Astrocyte (in vitro differentiated cells and primary cell): ENCODE measurements at regions not wholly inside any gene's neighbourhood (a gene's known extent, or its start where the extent isn't known, plus 50 kb on each side); places are given as distances from the start of the nearest gene placed in this dataset.

ENCODE experiments used
- DNase-seq: peaks from one replicate; pipeline ENCODE4 v3.0.0-alpha.2; 2010; ENCODE audit warnings: low read depth
- FAIRE-seq: peaks from 2 replicates; lab custom pipeline; 2011; peaks lifted over from hg19 to GRCh38; lab: Jason Lieb, UNC
- H2AFZ ChIP-seq: 2 replicates; pipeline ENCODE4 v1.6.0; 2012; ENCODE audit warnings: low read depth, low read length, inconsistent platforms
- H3K27ac ChIP-seq: 2 replicates; pipeline ENCODE4 v1.5.1; 2011; ENCODE audit warnings: low read depth, low read length, inconsistent platforms
- H3K27me3 ChIP-seq: 2 replicates; pipeline ENCODE4 v1.6.0; 2011; ENCODE audit warnings: low read length, inconsistent platforms; ENCODE audit not compliant: insufficient read depth
- H3K36me3 ChIP-seq: 2 replicates; pipeline ENCODE4 v1.5.1; 2011; ENCODE audit warnings: low read length, inconsistent platforms; ENCODE audit not compliant: insufficient read depth
- H3K4me1 ChIP-seq: 2 replicates; pipeline ENCODE4 v1.5.1; 2011; ENCODE audit warnings: low read length, inconsistent platforms; ENCODE audit not compliant: insufficient read depth
- H3K4me2 ChIP-seq: 2 replicates; pipeline ENCODE4 v1.6.0; 2012; ENCODE audit warnings: low read length, inconsistent platforms
- H3K4me3 ChIP-seq: 2 replicates; pipeline ENCODE4 v1.5.1; 2011; ENCODE audit warnings: low read depth, mild to moderate bottlenecking, low read length, inconsistent platforms; ENCODE audit not compliant: insufficient read depth
- H3K79me2 ChIP-seq: 2 replicates; pipeline ENCODE4 v1.6.0; 2012; ENCODE audit warnings: mild to moderate bottlenecking, low read length, inconsistent platforms; ENCODE audit not compliant: insufficient read depth
- H3K9ac ChIP-seq: 2 replicates; pipeline ENCODE4 v1.6.0; 2012; ENCODE audit warnings: mild to moderate bottlenecking, low read length, inconsistent platforms
- H3K9me3 ChIP-seq: 2 replicates; pipeline ENCODE4 v1.5.1; 2012; ENCODE audit warnings: low read depth, mild to moderate bottlenecking, low read length, inconsistent platforms; ENCODE audit not compliant: insufficient read depth
- H4K20me1 ChIP-seq: 2 replicates; pipeline ENCODE4 v1.6.0; 2012; ENCODE audit warnings: low read length, inconsistent platforms; ENCODE audit not compliant: insufficient read depth
- H3K27ac Mint-ChIP-seq: one replicate; pipeline ENCODE4 v1.8.0; 2021; ENCODE audit warnings: mild to moderate bottlenecking, mixed read lengths; ENCODE audit not compliant: unreplicated experiment
- H3K27me3 Mint-ChIP-seq: one replicate; pipeline ENCODE4 v1.8.0; 2021; ENCODE audit warnings: low read depth, mixed read lengths; ENCODE audit not compliant: unreplicated experiment
- H3K36me3 Mint-ChIP-seq: one replicate; pipeline ENCODE4 v1.8.0; 2021; ENCODE audit warnings: low read depth, mixed read lengths; ENCODE audit not compliant: unreplicated experiment
- H3K4me1 Mint-ChIP-seq: one replicate; pipeline ENCODE4 v1.8.0; 2021; ENCODE audit warnings: low read depth, mixed read lengths; ENCODE audit not compliant: unreplicated experiment
- H3K4me3 Mint-ChIP-seq: one replicate; pipeline ENCODE4 v1.8.0; 2021; ENCODE audit warnings: mild to moderate bottlenecking, moderate library complexity, mixed read lengths; ENCODE audit not compliant: unreplicated experiment
- H3K9me3 Mint-ChIP-seq: one replicate; pipeline ENCODE4 v1.8.0; 2021; ENCODE audit warnings: mild to moderate bottlenecking, mixed read lengths; ENCODE audit not compliant: unreplicated experiment
- EZH2 ChIP-seq: IDR thresholded peaks from 2 replicates; pipeline ENCODE4 v1.6.1; 2012; ENCODE audit warnings: mild to moderate bottlenecking, low read length, inconsistent platforms; ENCODE audit not compliant: insufficient read depth
- TF ChIP-seq, protein P1 (sequence below): IDR thresholded peaks from 2 replicates; pipeline ENCODE4 v1.5.1; 2011; ENCODE audit warnings: low read depth, mild to moderate bottlenecking, inconsistent platforms, low read length, moderate library complexity; ENCODE audit not compliant: insufficient read depth

DNA sequence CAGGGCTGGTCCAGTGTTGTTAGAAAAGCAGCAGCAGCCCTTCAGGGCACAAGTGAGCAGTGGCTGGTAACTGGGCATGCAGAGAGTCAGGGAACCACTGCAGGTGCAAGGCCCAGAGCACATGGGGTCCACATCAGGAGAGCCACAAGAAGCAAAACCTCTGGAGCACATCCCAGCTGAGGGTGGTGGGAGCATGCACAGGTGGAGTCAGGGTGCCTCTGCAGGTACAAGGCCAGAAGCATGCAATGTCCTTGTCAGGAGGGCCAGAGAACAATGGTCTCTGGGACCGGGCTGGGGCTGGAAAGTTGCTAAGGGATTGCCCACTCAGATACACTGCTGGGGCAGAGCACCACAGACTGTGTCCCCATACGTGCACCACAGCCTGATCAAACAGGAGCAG, 226.1 kb upstream of the UBE2E2 start:
- no peaks in the 10 kb centered on the region for H3K9me3 ChIP-seq
- DNase-seq, result no peak
- Mint-ChIP-seq H3K27me3 (peaks cover 6% of the 10 kb centered on the region), H3K4me1 (peaks cover 5% of the 10 kb centered on the region), H3K36me3 (no peaks in the 10 kb centered on the region), H3K9me3 (no peaks in the 10 kb centered on the region), H3K4me3 (no peak overlapping the region), H3K27ac (no peak overlapping the region)
- no peaks in the 10 kb centered on the region for H4K20me1 ChIP-seq
- no peak overlapping the region for H3K4me3 ChIP-seq
- no peak overlapping the region for H2AFZ ChIP-seq
- no peaks in the 10 kb centered on the region for H3K36me3 ChIP-seq
- no peak overlapping the region for H3K27ac ChIP-seq
- FAIRE-seq, result no peak
- no peak overlapping the region for H3K9ac ChIP-seq
- H3K27me3 ChIP-seq, result no peaks in the 10 kb centered on the region
- H3K4me2 ChIP-seq, result no peak overlapping the region
- no peaks in the 10 kb centered on the region for H3K79me2 ChIP-seq
- no peaks in the 10 kb centered on the region for H3K4me1 ChIP-seq
- TF ChIP-seq, protein P1, sequence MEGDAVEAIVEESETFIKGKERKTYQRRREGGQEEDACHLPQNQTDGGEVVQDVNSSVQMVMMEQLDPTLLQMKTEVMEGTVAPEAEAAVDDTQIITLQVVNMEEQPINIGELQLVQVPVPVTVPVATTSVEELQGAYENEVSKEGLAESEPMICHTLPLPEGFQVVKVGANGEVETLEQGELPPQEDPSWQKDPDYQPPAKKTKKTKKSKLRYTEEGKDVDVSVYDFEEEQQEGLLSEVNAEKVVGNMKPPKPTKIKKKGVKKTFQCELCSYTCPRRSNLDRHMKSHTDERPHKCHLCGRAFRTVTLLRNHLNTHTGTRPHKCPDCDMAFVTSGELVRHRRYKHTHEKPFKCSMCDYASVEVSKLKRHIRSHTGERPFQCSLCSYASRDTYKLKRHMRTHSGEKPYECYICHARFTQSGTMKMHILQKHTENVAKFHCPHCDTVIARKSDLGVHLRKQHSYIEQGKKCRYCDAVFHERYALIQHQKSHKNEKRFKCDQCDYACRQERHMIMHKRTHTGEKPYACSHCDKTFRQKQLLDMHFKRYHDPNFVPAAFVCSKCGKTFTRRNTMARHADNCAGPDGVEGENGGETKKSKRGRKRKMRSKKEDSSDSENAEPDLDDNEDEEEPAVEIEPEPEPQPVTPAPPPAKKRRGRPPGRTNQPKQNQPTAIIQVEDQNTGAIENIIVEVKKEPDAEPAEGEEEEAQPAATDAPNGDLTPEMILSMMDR, result no peak
- TF ChIP-seq EZH2, result no peak

DNA sequence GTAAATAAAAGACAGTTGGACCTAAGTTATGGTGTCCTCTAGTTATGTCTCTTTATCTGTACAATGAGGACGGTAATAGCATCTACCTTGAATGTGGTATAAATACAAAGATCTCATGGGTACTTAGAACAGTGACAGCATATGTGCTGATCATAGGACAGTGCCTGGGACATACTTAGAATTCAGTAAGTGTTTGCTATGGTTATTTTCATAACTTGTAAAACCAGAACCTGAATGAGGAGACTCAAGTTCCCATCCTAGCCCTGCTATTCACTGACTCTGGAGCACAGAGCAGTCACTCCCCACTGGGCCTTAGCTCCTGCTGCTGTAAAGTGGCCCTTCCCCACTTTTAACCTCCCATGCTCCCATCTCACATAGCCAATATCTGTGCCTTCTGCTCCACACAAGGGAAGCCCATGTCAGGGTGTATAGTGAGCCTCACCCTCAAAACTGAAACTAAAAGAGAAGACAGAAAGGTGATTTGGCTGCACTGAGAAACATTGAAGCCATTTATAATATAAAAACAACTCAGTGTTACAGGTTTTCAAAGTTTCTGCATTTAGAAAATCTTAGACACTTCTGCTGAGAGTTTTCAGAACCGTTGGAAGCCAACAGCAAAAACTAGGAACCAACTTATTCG, 225.4 kb upstream of the UBE2E2 start:
- Mint-ChIP-seq H3K27me3 (peaks cover 6% of the 10 kb centered on the region), H3K4me3 (no peak overlapping the region), H3K36me3 (no peaks in the 10 kb centered on the region), H3K27ac (no peak overlapping the region), H3K9me3 (no peaks in the 10 kb centered on the region), H3K4me1 (peaks cover 5% of the 10 kb centered on the region)
- DNase-seq (no peak), FAIRE-seq (no peak)
- TF ChIP-seq EZH2, result no peak
- TF ChIP-seq, protein P1, result no peak
- H3K27me3 ChIP-seq, result no peaks in the 10 kb centered on the region
- H3K27ac ChIP-seq, result no peak overlapping the region
- H4K20me1 ChIP-seq, result no peaks in the 10 kb centered on the region
- H2AFZ ChIP-seq, result no peak overlapping the region
- no peak overlapping the region for H3K4me3 ChIP-seq
- no peaks in the 10 kb centered on the region for H3K9me3 ChIP-seq
- no peaks in the 10 kb centered on the region for H3K4me1 ChIP-seq
- no peak overlapping the region for H3K9ac ChIP-seq
- no peaks in the 10 kb centered on the region for H3K36me3 ChIP-seq
- no peak overlapping the region for H3K4me2 ChIP-seq
- H3K79me2 ChIP-seq, result no peaks in the 10 kb centered on the region

DNA sequence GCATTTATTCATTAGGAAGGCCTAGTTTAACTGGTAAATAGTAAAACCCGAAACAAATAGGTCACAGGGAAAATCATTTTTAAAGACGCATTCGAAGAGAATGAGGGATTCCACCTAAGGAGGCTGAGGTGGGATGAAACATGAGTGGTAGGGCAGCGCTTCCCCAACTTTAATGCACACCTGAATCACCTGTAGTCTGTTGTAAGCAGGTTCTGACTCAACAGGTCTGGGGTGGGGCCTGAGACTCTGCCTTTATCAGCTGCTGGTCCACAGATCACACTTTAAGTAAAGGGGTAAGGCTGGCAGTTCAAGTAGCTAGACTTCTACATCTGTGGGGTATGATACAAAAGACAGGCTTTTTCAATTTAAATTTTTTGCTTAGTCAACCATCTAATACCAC, 223.5 kb upstream of the UBE2E2 start:
- no peaks in the 10 kb centered on the region for H3K9me3 ChIP-seq
- no peak overlapping the region for H3K27ac ChIP-seq
- H3K9me3 Mint-ChIP-seq, result no peaks in the 10 kb centered on the region
- no peak overlapping the region for H3K4me2 ChIP-seq
- no peaks in the 10 kb centered on the region for H3K27me3 ChIP-seq
- H3K4me1 ChIP-seq, result no peaks in the 10 kb centered on the region
- H3K9ac ChIP-seq, result no peak overlapping the region
- H3K4me1 Mint-ChIP-seq, result peaks cover 8% of the 10 kb centered on the region
- no peaks in the 10 kb centered on the region for H3K27me3 Mint-ChIP-seq
- H3K79me2 ChIP-seq, result no peaks in the 10 kb centered on the region
- H2AFZ ChIP-seq, result no peak overlapping the region
- FAIRE-seq (no peak), DNase-seq (no peak)
- no peaks in the 10 kb centered on the region for H3K36me3 ChIP-seq
- no peaks in the 10 kb centered on the region for H4K20me1 ChIP-seq
- no peak overlapping the region for H3K4me3 ChIP-seq
- H3K36me3 Mint-ChIP-seq, result no peaks in the 10 kb centered on the region
- no peak overlapping the region for H3K4me3 Mint-ChIP-seq
- TF ChIP-seq, protein P1, result no peak
- TF ChIP-seq EZH2, result no peak
- no peak overlapping the region for H3K27ac Mint-ChIP-seq
